AG09319 (cell line): ENCODE measurements at regions not wholly inside any gene's neighbourhood (a gene's known extent, or its start where the extent isn't known, plus 50 kb on each side); places are given as distances from the start of the nearest gene placed in this dataset.

Source experiments
- DNase-seq: peaks from one replicate; pipeline ENCODE4 v3.0.0-alpha.2; 2010; ENCODE audit warnings: low read depth; ENCODE audit errors: extremely low read depth
- TF ChIP-seq, protein P1 (sequence below): IDR thresholded peaks from 2 replicates; pipeline ENCODE4 v1.5.1; 2011; ENCODE audit warnings: low read depth, mild to moderate bottlenecking, inconsistent platforms, low read length, moderate library complexity

DNA sequence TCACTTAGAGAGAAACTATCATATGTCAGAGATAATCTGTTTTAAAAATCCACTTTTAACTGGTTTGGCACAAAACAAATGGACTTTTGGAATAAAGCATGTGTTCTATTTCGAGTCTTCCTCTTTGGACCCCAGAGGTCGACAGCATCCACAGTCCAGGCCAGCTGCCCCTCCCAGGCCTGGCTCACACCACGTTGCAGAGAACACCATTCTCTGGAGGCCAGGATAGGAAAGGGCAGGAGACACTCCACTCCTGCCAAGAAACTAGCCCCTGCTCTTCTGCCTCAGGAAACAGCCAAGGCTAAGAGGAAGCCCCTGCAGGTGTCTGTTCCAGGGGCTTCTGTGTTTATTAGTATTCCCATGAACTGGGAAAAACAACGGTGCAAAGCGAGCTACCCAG lies 456.6 kb upstream of the ID2 start:
- TF ChIP-seq, protein P1, sequence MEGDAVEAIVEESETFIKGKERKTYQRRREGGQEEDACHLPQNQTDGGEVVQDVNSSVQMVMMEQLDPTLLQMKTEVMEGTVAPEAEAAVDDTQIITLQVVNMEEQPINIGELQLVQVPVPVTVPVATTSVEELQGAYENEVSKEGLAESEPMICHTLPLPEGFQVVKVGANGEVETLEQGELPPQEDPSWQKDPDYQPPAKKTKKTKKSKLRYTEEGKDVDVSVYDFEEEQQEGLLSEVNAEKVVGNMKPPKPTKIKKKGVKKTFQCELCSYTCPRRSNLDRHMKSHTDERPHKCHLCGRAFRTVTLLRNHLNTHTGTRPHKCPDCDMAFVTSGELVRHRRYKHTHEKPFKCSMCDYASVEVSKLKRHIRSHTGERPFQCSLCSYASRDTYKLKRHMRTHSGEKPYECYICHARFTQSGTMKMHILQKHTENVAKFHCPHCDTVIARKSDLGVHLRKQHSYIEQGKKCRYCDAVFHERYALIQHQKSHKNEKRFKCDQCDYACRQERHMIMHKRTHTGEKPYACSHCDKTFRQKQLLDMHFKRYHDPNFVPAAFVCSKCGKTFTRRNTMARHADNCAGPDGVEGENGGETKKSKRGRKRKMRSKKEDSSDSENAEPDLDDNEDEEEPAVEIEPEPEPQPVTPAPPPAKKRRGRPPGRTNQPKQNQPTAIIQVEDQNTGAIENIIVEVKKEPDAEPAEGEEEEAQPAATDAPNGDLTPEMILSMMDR: no peak

DNA sequence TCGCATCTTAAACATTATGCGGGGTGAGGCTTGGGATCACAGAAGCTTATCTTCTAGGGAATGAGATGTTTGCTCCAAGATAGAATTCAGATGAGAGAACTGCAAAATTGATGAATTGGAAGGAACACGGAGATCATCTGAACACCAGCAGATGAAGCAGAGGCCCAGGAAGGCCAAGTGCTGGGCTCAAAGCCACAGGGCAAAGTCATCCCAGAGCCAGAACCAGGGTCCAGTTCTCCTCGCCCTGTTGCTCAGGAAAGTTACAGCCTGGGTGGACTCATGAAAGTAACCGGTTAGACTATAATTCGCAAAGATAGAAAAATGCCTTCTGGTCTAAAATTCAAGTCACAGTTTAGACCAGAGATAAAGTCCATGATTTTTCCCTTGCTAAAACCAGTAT lies 456.1 kb upstream of the ID2 start:
- TF ChIP-seq, protein P1: no peak
- no peak for DNase-seq

More for the DNA sequence above, 456.6 kb upstream of the ID2 start:
- DNase-seq: no peak

DNA sequence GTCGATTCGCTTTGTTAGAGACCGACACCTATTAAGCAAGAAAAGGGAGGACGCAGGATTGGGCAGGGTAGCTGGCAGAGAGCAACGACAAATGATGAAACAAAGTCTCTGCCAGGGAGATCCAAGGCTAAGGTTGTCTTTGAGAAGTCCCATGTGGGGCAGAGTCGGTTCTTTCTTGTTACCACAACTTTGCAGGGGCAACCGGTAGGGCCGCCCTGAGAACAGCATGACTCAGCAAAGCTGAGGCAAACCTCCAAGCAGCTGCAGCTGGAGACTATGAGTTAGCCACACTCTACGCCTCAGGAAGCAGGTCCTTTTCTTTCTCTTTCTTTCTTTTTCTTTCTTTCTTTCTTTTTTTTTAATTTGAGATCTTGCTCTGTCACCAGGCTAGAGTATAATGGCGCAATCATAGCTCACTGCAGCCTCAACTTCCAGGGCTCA lies 452.3 kb upstream of the ID2 start:
- TF ChIP-seq, protein P1: no peak
- peak; percentile 31 for DNase-seq

DNA sequence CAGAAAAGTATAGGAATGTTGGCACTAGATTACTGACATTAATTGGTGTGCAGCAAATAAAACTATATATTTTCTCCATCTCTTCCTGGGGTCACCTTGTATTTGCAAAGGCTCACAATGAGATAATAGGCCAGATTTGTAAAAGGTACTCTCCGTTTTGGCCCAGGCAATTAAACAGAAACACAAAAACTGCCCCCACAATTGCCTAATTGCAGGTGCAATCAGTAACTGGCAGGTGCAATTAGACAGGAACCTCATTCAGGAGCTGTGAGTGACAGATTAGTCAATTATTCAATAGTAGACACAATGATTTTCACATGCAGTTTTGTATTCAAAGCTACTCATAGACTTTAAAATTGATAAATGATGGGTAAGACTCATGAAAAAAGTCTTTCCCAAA lies 451.4 kb upstream of the ID2 start:
- no peak for DNase-seq
- TF ChIP-seq, protein P1: no peak

DNA sequence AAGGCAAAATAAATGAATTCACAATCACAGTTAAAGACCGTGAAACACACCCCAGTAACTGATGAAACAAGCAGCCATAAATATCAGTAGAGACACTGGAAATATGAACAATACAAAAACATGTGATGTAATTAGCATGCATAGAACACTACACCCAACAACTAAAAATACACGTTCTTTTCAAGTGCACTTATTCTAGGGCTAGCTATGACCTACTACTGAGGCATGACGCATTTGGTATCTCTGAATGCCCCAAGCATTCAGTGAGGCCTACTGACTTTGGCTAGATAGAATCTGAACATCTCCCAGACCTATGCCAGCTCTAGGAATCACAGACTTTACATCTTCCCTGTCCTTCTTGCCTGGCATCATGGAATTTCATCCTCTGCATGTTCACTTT lies 450.0 kb upstream of the ID2 start:
- DNase-seq: no peak
- TF ChIP-seq, protein P1: no peak

DNA sequence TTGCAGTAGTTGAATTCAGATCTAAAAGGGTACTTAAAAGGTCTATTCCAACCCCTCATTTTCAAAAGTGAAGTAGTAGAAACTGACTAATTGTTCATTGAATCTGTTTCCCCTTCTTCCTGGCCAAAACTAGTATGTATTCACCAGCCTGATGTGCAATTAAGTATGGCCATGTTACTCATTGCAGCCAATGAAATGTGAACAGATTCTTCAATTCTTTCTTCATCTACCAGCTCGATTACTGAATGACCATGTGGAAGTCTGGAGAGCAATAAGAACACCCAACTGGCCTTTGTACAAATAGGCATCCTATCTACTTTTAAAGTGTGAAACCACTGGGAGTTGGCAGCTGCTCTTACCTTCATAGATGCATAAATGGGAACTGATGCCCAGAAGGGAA lies 449.0 kb upstream of the ID2 start:
- no peak for DNase-seq
- TF ChIP-seq, protein P1: no peak

DNA sequence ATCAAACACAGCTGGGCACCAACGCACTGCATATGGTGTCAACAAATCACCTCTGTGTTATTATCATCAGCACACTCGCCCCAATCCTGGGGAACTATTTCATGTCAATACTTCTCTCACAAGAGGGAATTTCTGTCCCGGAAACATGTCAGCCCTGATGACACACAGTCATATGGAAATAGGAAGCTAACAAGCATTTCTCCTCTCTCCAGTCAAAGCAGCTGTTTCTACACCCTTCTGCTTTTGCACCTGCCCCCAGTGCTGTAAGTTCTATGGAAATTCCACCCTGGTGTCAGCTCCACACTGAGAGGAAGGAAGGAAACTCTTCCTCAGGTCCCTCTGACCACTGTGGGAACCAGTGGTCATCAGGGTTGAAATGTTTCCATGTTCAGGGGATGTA lies 447.6 kb upstream of the ID2 start:
- TF ChIP-seq, protein P1: no peak
- DNase-seq: no peak
